IMR-90 (cell line): ENCODE measurements at regions not wholly inside any gene's neighbourhood (a gene's known extent, or its start where the extent isn't known, plus 50 kb on each side); places are given as distances from the start of the nearest gene placed in this dataset.

Experiments
- ATAC-seq: fragments of 200-7000 bp; cut with Tn5 transposase; 2 replicates; pipeline ENCODE4 v1.9.1; 2020; ENCODE audit warnings: low read depth, mild to moderate bottlenecking, moderate library complexity
- BruUV-seq: library from RNA; stranded (reverse); fragments of 400-500 nt; replicated peaks from 2 replicates; lab custom pipeline; 2021; lab: Mats Ljungman, UMichigan
- CTCF ChIA-PET: fragments of 300-600 bp; formaldehyde crosslinking; extraction: SDS; loops from one replicate; lab custom pipeline; 2021; ENCODE audit warnings: antibody characterized with exemption; lab: Yijun Ruan, JAX
- POLR2A ChIA-PET: fragments of 300-600 bp; sonication (Branson Sonifier 250); formaldehyde crosslinking; loops from one replicate; lab custom pipeline; 2022; ENCODE audit warnings: antibody characterized with exemption; ENCODE audit not compliant: unreplicated experiment; lab: Charles Lee
- DNase-seq: peaks from one replicate; pipeline ENCODE4 v3.0.0; 2013
- H2AFZ ChIP-seq: replicated peaks from 2 replicates; pipeline ENCODE3; 2013; ENCODE audit warnings: low read length, mild to moderate bottlenecking; ENCODE audit not compliant: poor library complexity
- H2AK5ac ChIP-seq: 2 replicates; pipeline ENCODE4 v1.6.1; 2013; ENCODE audit warnings: low read depth, low read length, inconsistent platforms
- H2AK9ac ChIP-seq: replicated peaks from 2 replicates; pipeline ENCODE3; 2013; ENCODE audit warnings: mild to moderate bottlenecking, low read depth, low read length, moderate library complexity; ENCODE audit not compliant: poor library complexity
- H2BK120ac ChIP-seq: 2 replicates; pipeline ENCODE4 v1.6.1; 2013; ENCODE audit warnings: low read depth, low read length, inconsistent platforms
- H2BK15ac ChIP-seq: 3 replicates; pipeline ENCODE4 v1.6.1; 2013; ENCODE audit warnings: low read depth, low read length, inconsistent platforms
- H2BK20ac ChIP-seq: 2 replicates; pipeline ENCODE4 v1.6.1; 2013; ENCODE audit warnings: low read depth, mild to moderate bottlenecking, inconsistent platforms, low read length, moderate library complexity
- H2BK5ac ChIP-seq: 2 replicates; pipeline ENCODE4 v1.6.1; 2013; ENCODE audit warnings: mild to moderate bottlenecking, low read depth, low read length, inconsistent platforms; ENCODE audit not compliant: poor library complexity, severe bottlenecking
- H3K14ac ChIP-seq: replicated peaks from 2 replicates; pipeline ENCODE4 v1.6.1; 2013; ENCODE audit warnings: low read depth, low read length, inconsistent platforms
- H3K18ac ChIP-seq: 2 replicates; pipeline ENCODE4 v1.6.1; 2013; ENCODE audit warnings: low read depth, low read length, control low read depth
- H3K23ac ChIP-seq: 2 replicates; pipeline ENCODE4 v1.6.1; 2013; ENCODE audit warnings: low read depth, low read length, inconsistent platforms
- H3K27ac ChIP-seq: 2 replicates; pipeline ENCODE4 v1.5.1; 2013; ENCODE audit warnings: mild to moderate bottlenecking, control low read depth, low read length; ENCODE audit not compliant: insufficient read depth
- H3K27me3 ChIP-seq: 2 replicates; pipeline ENCODE4 v1.6.1; 2013; ENCODE audit warnings: low read length; ENCODE audit not compliant: control insufficient read depth, insufficient read depth
- H3K36me3 ChIP-seq: 2 replicates; pipeline ENCODE4 v1.6.1; 2013; ENCODE audit warnings: low read length, mixed read lengths; ENCODE audit not compliant: control insufficient read depth, insufficient read depth
- H3K4ac ChIP-seq: 2 replicates; pipeline ENCODE4 v1.6.1; 2013; ENCODE audit warnings: low read depth, low read length, inconsistent platforms
- H3K4me1 ChIP-seq: 2 replicates; pipeline ENCODE4 v1.6.1; 2013; ENCODE audit warnings: low read length, mixed read lengths; ENCODE audit not compliant: control insufficient read depth, insufficient read depth
- H3K4me2 ChIP-seq: 2 replicates; pipeline ENCODE4 v1.6.1; 2013; ENCODE audit warnings: low read depth, mild to moderate bottlenecking, control low read depth, low read length, moderate library complexity
- H3K4me3 ChIP-seq: 2 replicates; pipeline ENCODE4 v1.5.1; 2013; ENCODE audit warnings: low read depth, mild to moderate bottlenecking, control low read depth, low read length, moderate library complexity; ENCODE audit not compliant: insufficient read depth
- H3K56ac ChIP-seq: 2 replicates; pipeline ENCODE4 v1.6.1; 2013; ENCODE audit warnings: low read length, inconsistent platforms; ENCODE audit not compliant: insufficient read depth; ENCODE audit errors: extremely low read depth
- H3K79me1 ChIP-seq, 2 experiments: 2 replicates each; pipeline ENCODE4 v1.6.1; 2013; ENCODE audit warnings: low read length in 2 of 2, inconsistent platforms in 1 of 2, low read depth in 1 of 2
- H3K9ac ChIP-seq: 2 replicates; pipeline ENCODE4 v1.6.1; 2013; ENCODE audit warnings: low read depth, low read length, control low read depth
- H3K9me1 ChIP-seq: 2 replicates; pipeline ENCODE4 v1.6.1; 2013; ENCODE audit warnings: low read length, inconsistent platforms; ENCODE audit not compliant: insufficient read depth
- H3K9me3 ChIP-seq: 2 replicates; pipeline ENCODE4 v1.6.1; 2013; ENCODE audit warnings: low read length; ENCODE audit not compliant: control insufficient read depth, insufficient read depth
- H4K20me1 ChIP-seq: 2 replicates; pipeline ENCODE4 v1.6.1; 2013; ENCODE audit warnings: low read length, inconsistent platforms; ENCODE audit not compliant: insufficient read depth
- H4K5ac ChIP-seq: 2 replicates; pipeline ENCODE4 v1.6.1; 2013; ENCODE audit warnings: mild to moderate bottlenecking, low read depth, low read length, control low read depth
- H4K8ac ChIP-seq, 2 experiments: 2 replicates each; pipeline ENCODE4 v1.6.1; 2013; ENCODE audit warnings: low read depth in 2 of 2, low read length in 2 of 2, control low read depth in 1 of 2, inconsistent platforms in 1 of 2
- H4K91ac ChIP-seq: 2 replicates; pipeline ENCODE4 v1.6.1; 2013; ENCODE audit warnings: low read depth, low read length, inconsistent platforms; ENCODE audit not compliant: insufficient read depth
- BHLHE40 ChIP-seq: fragments of 150-350 bp; IDR thresholded peaks from 2 replicates; pipeline ENCODE4 v1.6.1; 2016; ENCODE audit warnings: mild to moderate bottlenecking, low read depth, low read length
- CEBPB ChIP-seq: IDR thresholded peaks from 2 replicates; pipeline ENCODE4 v1.6.1; 2012; ENCODE audit warnings: low read depth, low read length, improper control_type of control experiment
- CHD1 ChIP-seq: IDR thresholded peaks from 2 replicates; pipeline ENCODE4 v1.6.1; 2012; ENCODE audit warnings: low read depth, low read length, improper control_type of control experiment
- FOS ChIP-seq: fragments of 150-350 bp; IDR thresholded peaks from 2 replicates; pipeline ENCODE4 v1.6.1; 2016; ENCODE audit warnings: low read depth, low read length
- MAFK ChIP-seq: IDR thresholded peaks from 2 replicates; pipeline ENCODE4 v1.6.1; 2012; ENCODE audit warnings: low read depth, low read length, improper control_type of control experiment
- MAZ ChIP-seq: IDR thresholded peaks from 2 replicates; pipeline ENCODE4 v1.6.1; 2012; ENCODE audit warnings: low read depth, mild to moderate bottlenecking, low read length, improper control_type of control experiment, moderate library complexity, borderline replicate concordance
- MXI1 ChIP-seq: IDR thresholded peaks from 2 replicates; pipeline ENCODE4 v1.6.1; 2012; ENCODE audit warnings: low read depth, mild to moderate bottlenecking, low read length, moderate library complexity, borderline replicate concordance
- NFE2L2 ChIP-seq: fragments of 150-350 bp; IDR thresholded peaks from 2 replicates; pipeline ENCODE4 v1.6.1; 2016; ENCODE audit warnings: low read depth, mild to moderate bottlenecking, low read length
- POLR2A ChIP-seq: IDR thresholded peaks from 2 replicates; pipeline ENCODE4 v1.6.1; 2012; ENCODE audit warnings: mild to moderate bottlenecking, low read depth, low read length
- RAD21 ChIP-seq: IDR thresholded peaks from 2 replicates; pipeline ENCODE4 v1.6.1; 2012; ENCODE audit warnings: low read length, improper control_type of control experiment
- RCOR1 ChIP-seq: IDR thresholded peaks from 2 replicates; pipeline ENCODE4 v1.6.1; 2012; ENCODE audit warnings: mild to moderate bottlenecking, low read length, improper control_type of control experiment; ENCODE audit not compliant: insufficient replicate concordance
- RFX5 ChIP-seq: IDR thresholded peaks from 2 replicates; pipeline ENCODE4 v1.8.0; 2012; ENCODE audit warnings: low read depth, mild to moderate bottlenecking, low read length, moderate library complexity
- SMC3 ChIP-seq: fragments of 150-350 bp; IDR thresholded peaks from 2 replicates; pipeline ENCODE4 v1.6.1; 2016; ENCODE audit warnings: low read depth, mild to moderate bottlenecking, antibody characterized with exemption, low read length, moderate library complexity
- WGBS, 2 experiments: methylation state at CpG; one replicate each; pipeline versions ENCODE4 v1.1.5 to v1.1.7; 2013; ENCODE audit warnings: missing lambda C conversion rate in 2 of 2; ENCODE audit not compliant: insufficient read length in 1 of 2; ENCODE audit errors: extremely low coverage in 2 of 2; 5-methylcytosine and 5-hydroxymethylcytosine counted together
- dilution Hi-C: fragments of 300-500 bp; cut with HindIII; formaldehyde crosslinking; loops from one replicate; pipeline ENCODE4 v1.14.3; 2018; ENCODE audit warnings: low sequenced_read_pairs; ENCODE audit not compliant: unreplicated experiment
- in situ Hi-C: fragments of 300-500 bp; cut with MboI; formaldehyde crosslinking; loops from 3 replicates; pipeline ENCODE4 v1.14.3; 2019; ENCODE audit warnings: low sequenced_read_pairs, inconsistent platforms, mixed read lengths
- intact Hi-C: fragments of 100-400 bp; cut with micrococcal nuclease; formaldehyde crosslinking; loops from 2 replicates; pipeline ENCODE4 v1.10.0; 2022
- TF ChIP-seq, protein P1 (sequence below): conservative IDR thresholded peaks from 2 replicates; pipeline ENCODE4 v1.5.1; 2012; ENCODE audit warnings: mild to moderate bottlenecking, low read depth, low read length, improper control_type of control experiment
- TF ChIP-seq, protein P2 (sequence below): fragments of 150-350 bp; IDR thresholded peaks from 2 replicates; pipeline ENCODE4 v1.6.1; 2016; ENCODE audit warnings: low read depth, mild to moderate bottlenecking, low read length, moderate library complexity, borderline replicate concordance
- TF ChIP-seq, protein P3 (sequence below): fragments of 150-350 bp; IDR thresholded peaks from 2 replicates; pipeline ENCODE4 v1.6.1; 2017; ENCODE audit warnings: mild to moderate bottlenecking, antibody characterized with exemption, low read length, low read depth

DNA sequence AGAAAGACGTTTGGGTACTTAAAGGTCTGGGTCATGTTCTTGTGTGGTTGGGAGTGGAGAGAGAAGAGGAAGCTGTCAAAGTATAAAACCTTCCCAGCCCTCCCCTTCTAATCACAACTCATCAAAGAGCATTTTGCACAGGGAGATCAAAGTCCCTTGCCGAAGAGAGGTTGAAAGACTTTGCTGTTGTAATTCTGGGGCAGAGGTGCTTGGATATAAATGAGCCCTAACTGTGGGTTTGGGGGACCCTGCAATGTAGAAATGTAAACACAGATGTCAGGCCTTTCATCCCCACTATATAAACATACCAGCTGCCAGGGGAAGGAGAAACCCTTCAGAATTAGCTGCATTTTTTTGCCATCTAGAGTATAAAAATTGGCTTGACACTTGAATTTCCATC, 182.1 kb downstream of the ETAA1 start:
- Histone ChIP-seq H3K14ac (peak overlapping the region; percentile 9; the same call in 1 of the 2 replicates), H3K27me3 (no peaks in the 10 kb centered on the region), H3K79me1 (no peaks in the 10 kb centered on the region), H2AK9ac (no peak overlapping the region), H3K4me2 (no peak overlapping the region), H3K4me3 (no peak overlapping the region), H3K27ac (no peak overlapping the region), H3K36me3 (no peaks in the 10 kb centered on the region), H2AFZ (no peak overlapping the region), H3K9me1 (peaks cover 4% of the 10 kb centered on the region), H3K56ac (no peak overlapping the region), H3K4ac (peak overlapping the region; percentile 10; the same call in 1 of the 2 replicates), H3K4me1 (peaks cover 2% of the 10 kb centered on the region; the same call in 1 of the 2 replicates), H2BK120ac (0 out of 2 replicates have a peak overlapping the region, but pooled peaks have one; percentile 22), H4K91ac (no peak overlapping the region), H4K8ac (no peak overlapping the region), H2BK5ac (no peak overlapping the region), H3K9ac (no peak overlapping the region), H3K9me3 (peaks cover 13% of the 10 kb centered on the region), H4K5ac (no peak overlapping the region), H3K18ac (no peak overlapping the region; the same call in 1 of the 2 replicates), H3K23ac (no peak overlapping the region), H2AK5ac (no peak overlapping the region), H2BK15ac (no peak overlapping the region), H2BK20ac (no peak overlapping the region), H4K20me1 (no peaks in the 10 kb centered on the region)
- ATAC-seq (peak; percentile 21; the same call in 1 of the 2 replicates), DNase-seq (no peak)
- no CpG with 5 or more reads among the region's 2 CpGs for WGBS, 2 experiments
- ChIA-PET POLR2A (interaction anchor here (0.6 kb wide), 1 partner anchor 454 kb away, joined by 3 read pairs; no protein-coding TSS in a partner anchor), CTCF (no interaction called here)
- dilution Hi-C loops: no loop called here
- TF ChIP-seq NFE2L2 (no peak), CEBPB (no peak), CHD1 (no peak), MXI1 (no peak), MAZ (no peak), MAFK (no peak), SMC3 (no peak), BHLHE40 (no peak), RAD21 (no peak), RFX5 (no peak), RCOR1 (no peak), POLR2A (no peak), FOS (no peak)
- TF ChIP-seq, protein P1, sequence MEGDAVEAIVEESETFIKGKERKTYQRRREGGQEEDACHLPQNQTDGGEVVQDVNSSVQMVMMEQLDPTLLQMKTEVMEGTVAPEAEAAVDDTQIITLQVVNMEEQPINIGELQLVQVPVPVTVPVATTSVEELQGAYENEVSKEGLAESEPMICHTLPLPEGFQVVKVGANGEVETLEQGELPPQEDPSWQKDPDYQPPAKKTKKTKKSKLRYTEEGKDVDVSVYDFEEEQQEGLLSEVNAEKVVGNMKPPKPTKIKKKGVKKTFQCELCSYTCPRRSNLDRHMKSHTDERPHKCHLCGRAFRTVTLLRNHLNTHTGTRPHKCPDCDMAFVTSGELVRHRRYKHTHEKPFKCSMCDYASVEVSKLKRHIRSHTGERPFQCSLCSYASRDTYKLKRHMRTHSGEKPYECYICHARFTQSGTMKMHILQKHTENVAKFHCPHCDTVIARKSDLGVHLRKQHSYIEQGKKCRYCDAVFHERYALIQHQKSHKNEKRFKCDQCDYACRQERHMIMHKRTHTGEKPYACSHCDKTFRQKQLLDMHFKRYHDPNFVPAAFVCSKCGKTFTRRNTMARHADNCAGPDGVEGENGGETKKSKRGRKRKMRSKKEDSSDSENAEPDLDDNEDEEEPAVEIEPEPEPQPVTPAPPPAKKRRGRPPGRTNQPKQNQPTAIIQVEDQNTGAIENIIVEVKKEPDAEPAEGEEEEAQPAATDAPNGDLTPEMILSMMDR: no peak
- TF ChIP-seq, protein P2, sequence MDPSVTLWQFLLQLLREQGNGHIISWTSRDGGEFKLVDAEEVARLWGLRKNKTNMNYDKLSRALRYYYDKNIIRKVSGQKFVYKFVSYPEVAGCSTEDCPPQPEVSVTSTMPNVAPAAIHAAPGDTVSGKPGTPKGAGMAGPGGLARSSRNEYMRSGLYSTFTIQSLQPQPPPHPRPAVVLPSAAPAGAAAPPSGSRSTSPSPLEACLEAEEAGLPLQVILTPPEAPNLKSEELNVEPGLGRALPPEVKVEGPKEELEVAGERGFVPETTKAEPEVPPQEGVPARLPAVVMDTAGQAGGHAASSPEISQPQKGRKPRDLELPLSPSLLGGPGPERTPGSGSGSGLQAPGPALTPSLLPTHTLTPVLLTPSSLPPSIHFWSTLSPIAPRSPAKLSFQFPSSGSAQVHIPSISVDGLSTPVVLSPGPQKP: no peak
- TF ChIP-seq, protein P3, sequence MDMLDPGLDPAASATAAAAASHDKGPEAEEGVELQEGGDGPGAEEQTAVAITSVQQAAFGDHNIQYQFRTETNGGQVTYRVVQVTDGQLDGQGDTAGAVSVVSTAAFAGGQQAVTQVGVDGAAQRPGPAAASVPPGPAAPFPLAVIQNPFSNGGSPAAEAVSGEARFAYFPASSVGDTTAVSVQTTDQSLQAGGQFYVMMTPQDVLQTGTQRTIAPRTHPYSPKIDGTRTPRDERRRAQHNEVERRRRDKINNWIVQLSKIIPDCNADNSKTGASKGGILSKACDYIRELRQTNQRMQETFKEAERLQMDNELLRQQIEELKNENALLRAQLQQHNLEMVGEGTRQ: no peak
- intact Hi-C loops: no loop called here
- in situ Hi-C loops: no loop called here
- BruUV-seq: no TSS peak
